ENCODE measurements at regions not wholly inside any gene's neighbourhood (a gene's known extent, or its start where the extent isn't known, plus 50 kb on each side); places are given as distances from the start of the nearest gene placed in this dataset.

DNA sequence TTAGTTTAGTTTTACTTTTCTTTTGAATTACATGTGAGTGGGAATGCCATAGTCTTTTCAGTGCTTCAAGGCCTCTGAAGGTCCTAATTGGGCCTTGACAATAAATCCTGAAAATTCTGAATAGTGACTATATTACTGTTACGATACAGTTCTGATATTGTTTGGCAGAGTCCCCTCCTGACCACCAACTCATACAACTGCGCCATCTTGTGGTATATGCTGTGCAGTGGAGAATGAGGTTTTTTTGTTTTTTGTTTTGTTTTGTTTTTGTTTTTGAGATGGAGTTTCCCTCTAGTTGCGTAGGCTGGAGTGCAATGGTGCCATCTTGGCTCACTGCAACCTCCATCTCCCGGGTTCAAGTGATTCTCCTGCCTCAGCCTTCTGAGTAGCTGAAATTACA, 56.6 kb upstream of the CHRDL1 start:
- TF ChIP-seq, protein P1, sequence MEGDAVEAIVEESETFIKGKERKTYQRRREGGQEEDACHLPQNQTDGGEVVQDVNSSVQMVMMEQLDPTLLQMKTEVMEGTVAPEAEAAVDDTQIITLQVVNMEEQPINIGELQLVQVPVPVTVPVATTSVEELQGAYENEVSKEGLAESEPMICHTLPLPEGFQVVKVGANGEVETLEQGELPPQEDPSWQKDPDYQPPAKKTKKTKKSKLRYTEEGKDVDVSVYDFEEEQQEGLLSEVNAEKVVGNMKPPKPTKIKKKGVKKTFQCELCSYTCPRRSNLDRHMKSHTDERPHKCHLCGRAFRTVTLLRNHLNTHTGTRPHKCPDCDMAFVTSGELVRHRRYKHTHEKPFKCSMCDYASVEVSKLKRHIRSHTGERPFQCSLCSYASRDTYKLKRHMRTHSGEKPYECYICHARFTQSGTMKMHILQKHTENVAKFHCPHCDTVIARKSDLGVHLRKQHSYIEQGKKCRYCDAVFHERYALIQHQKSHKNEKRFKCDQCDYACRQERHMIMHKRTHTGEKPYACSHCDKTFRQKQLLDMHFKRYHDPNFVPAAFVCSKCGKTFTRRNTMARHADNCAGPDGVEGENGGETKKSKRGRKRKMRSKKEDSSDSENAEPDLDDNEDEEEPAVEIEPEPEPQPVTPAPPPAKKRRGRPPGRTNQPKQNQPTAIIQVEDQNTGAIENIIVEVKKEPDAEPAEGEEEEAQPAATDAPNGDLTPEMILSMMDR (IDR thresholded peaks at IDR 0.05) = peak; percentile 32; the same call in 2 of the 3 replicates
- TF ChIP-seq FOSL2 (IDR thresholded peaks at IDR 0.05) (no peak), FOSL2 (CRISPR knock-in tag; IDR thresholded peaks at IDR 0.05) (no peak), GATA3 (IDR thresholded peaks at IDR 0.05; ENCODE audit: borderline replicate concordance) (no peak)
